ENCODE measurements at regions not wholly inside any gene's neighbourhood (a gene's known extent, or its start where the extent isn't known, plus 50 kb on each side); places are given as distances from the start of the nearest gene placed in this dataset.

- TF ChIP-seq CTCF (IDR thresholded peaks at IDR 0.05; ENCODE audit: low read depth, low read length, poor library complexity, severe bottlenecking) (no peak), EZH2phosphoT487 (IDR thresholded peaks at IDR 0.05; ENCODE audit: borderline replicate concordance, low read length) (no peak)
Observed at GRCh38 chr14:22332686-22333421, 256.2 kb downstream of the DAD1 start.

All from DOHH2 (cell line).